Spleen (tissue), 11 donors: ENCODE measurements at regions not wholly inside any gene's neighbourhood (a gene's known extent, or its start where the extent isn't known, plus 50 kb on each side); places are given as distances from the start of the nearest gene placed in this dataset.

Experiments used
- DNase-seq: peaks from one replicate; pipeline ENCODE4 v3.0.0-alpha.2; 2020
- H3K27ac ChIP-seq, 8 donors: fragments of 200-600 bp; sonication (generic) in 7 of 8; 1 replicate in 4 of 8; 2 replicates in 4 of 8; pipeline versions ENCODE4 v1.5.0 to v1.8.0; 2016 to 2021; ENCODE audit warnings: inconsistent platforms in 4 of 8, mild to moderate bottlenecking in 4 of 8, moderate library complexity in 1 of 8
- H3K27me3 ChIP-seq, 7 donors: fragments of 200-600 bp; sonication (generic) in 6 of 7; replicated peaks in 1 of 7; 1 replicate in 4 of 7; 2 replicates in 3 of 7; pipeline versions ENCODE4 v1.5.0 to v1.8.0; 2016 to 2021; ENCODE audit warnings: inconsistent platforms in 3 of 7, mild to moderate bottlenecking in 1 of 7
- H3K36me3 ChIP-seq, 6 donors: fragments of 200-600 bp; sonication (generic) in 5 of 6; 1 replicate in 4 of 6; 2 replicates in 2 of 6; pipeline versions ENCODE4 v1.5.0 to v1.8.0; 2016 to 2021; ENCODE audit warnings: inconsistent platforms in 2 of 6
- H3K4me1 ChIP-seq, 6 donors: fragments of 200-600 bp; sonication (generic) in 5 of 6; 1 replicate in 3 of 6; 2 replicates in 3 of 6; pipeline versions ENCODE4 v1.5.0 to v1.8.0; 2016 to 2021; ENCODE audit warnings: inconsistent platforms in 3 of 6
- H3K4me3 ChIP-seq, 8 donors: fragments of 200-600 bp; sonication (generic) in 7 of 8; 1 replicate in 4 of 8; 2 replicates in 4 of 8; pipeline versions ENCODE4 v1.5.0 to v1.8.0; 2016 to 2021; ENCODE audit warnings: inconsistent platforms in 4 of 8, mild to moderate bottlenecking in 4 of 8, moderate library complexity in 2 of 8
- H3K9me3 ChIP-seq, 8 donors: fragments of 200-600 bp; sonication (generic) in 7 of 8; 1 replicate in 4 of 8; 2 replicates in 4 of 8; pipeline versions ENCODE4 v1.5.0 to v1.8.0; 2016 to 2021; ENCODE audit warnings: inconsistent platforms in 4 of 8
- CTCF ChIP-seq, 11 experiments: fragments of 200-600 bp in 7 of 11; fragments of 450-650 bp in 4 of 11; sonication (generic) in 4 of 11; IDR thresholded peaks in 8 of 11; conservative IDR thresholded peaks in 3 of 11; 1 replicate in 7 of 11; 2 replicates in 4 of 11; pipeline versions ENCODE4 v1.4.0 to v1.8.0; 2016 to 2021; ENCODE audit warnings: antibody characterized with exemption in 11 of 11, inconsistent platforms in 4 of 11, mild to moderate bottlenecking in 1 of 11
- POLR2A ChIP-seq, 3 donors: fragments of 450-650 bp; IDR thresholded peaks; one replicate each; pipeline ENCODE4 v1.5.1; 2017; ENCODE audit warnings: antibody characterized with exemption in 3 of 3, mild to moderate bottlenecking in 1 of 3
- POLR2AphosphoS5 ChIP-seq, 3 donors: sonication (generic); formaldehyde crosslinking; IDR thresholded peaks; one replicate each; pipeline ENCODE4 v1.5.1; 2017; ENCODE audit warnings: antibody characterized with exemption in 3 of 3
- WGBS, 5 donors: extraction: QIAGEN DNeasy Blood & Tissue Kit in 3 of 5; methylation state at CpG; one replicate each; pipeline versions ENCODE4 v1.1.5 to v1.1.7; 2013 to 2018; 5-methylcytosine and 5-hydroxymethylcytosine counted together
- intact Hi-C: fragments of 100-400 bp; cut with DNase I; formaldehyde crosslinking; loops from one replicate; pipeline ENCODE4 v1.15.0; 2023; ENCODE audit warnings: low total_unique reads
- donor health status: healthy with polysubstance abuse.
- donor health status: DM: no; HTN: no; CAD: no; lungs with moderate emphysema.
- donor health status: DM: no; HTN: no; CAD: no.
- donor health status: Bipolar disorder and iron deficiency.
- donor health status: healthy.
- donor health status: DM: no; HTN: no; CAD: no.
- donor health status: DM: yes; HTN: yes; CAD: no.

- Histone ChIP-seq H3K27ac (no peak overlapping the region), H3K4me1 (no peaks in the 10 kb centered on the region), H3K36me3 (peaks cover 0 to 33% (median 8%) of the 10 kb centered on the region in 6 donors), H3K27me3 (no peaks in the 10 kb centered on the region), H3K9me3 (peaks cover 5 to 17% (median 13%) of the 10 kb centered on the region in 8 donors), H3K4me3 (no peak overlapping the region)
- intact Hi-C loops = loop anchor here (5.0 to 10.0 kb wide), 2 partner anchors 285 to 448 kb away; no protein-coding TSS in a partner anchor
- TF ChIP-seq POLR2AphosphoS5 (IDR thresholded peaks at IDR 0.05) (no peak), POLR2A (IDR thresholded peaks at IDR 0.05) (no peak), CTCF (IDR thresholded peaks at IDR 0.05 in 8 of 11, conservative IDR thresholded peaks at IDR 0.05 in 3 of 11) (no peak)
- DNase-seq = no peak
Observed at GRCh38 chr20:52082612-52083011, 109.0 kb downstream of the ZFP64 start.

GRCh38 chr20:52081791-52082190 is 109.8 kb downstream of the ZFP64 start:
- WGBS, 5 donors = 62 to 87% (median 74%) methylated on average over 2 of the region's 2 CpGs
- Histone ChIP-seq H3K9me3 (peaks cover 0 to 9% (median 4%) of the 10 kb centered on the region in 8 donors), H3K27me3 (no peaks in the 10 kb centered on the region), H3K27ac (no peak overlapping the region), H3K4me1 (no peaks in the 10 kb centered on the region), H3K4me3 (no peak overlapping the region), H3K36me3 (peaks cover 0 to 25% (median 8%) of the 10 kb centered on the region in 6 donors)
- TF ChIP-seq CTCF (IDR thresholded peaks at IDR 0.05 in 8 of 11, conservative IDR thresholded peaks at IDR 0.05 in 3 of 11) (no peak), POLR2AphosphoS5 (IDR thresholded peaks at IDR 0.05) (no peak), POLR2A (IDR thresholded peaks at IDR 0.05) (no peak)
- DNase-seq = no peak
- intact Hi-C loops = loop anchor here (5.0 to 10.0 kb wide), 2 partner anchors 284 to 447 kb away; no protein-coding TSS in a partner anchor

- Histone ChIP-seq H3K27me3 (no peaks in the 10 kb centered on the region), H3K27ac (no peak overlapping the region), H3K36me3 (peaks cover 0 to 18% (median 6%) of the 10 kb centered on the region in 6 donors), H3K9me3 (peaks cover 0 to 2% (median 0%) of the 10 kb centered on the region in 8 donors), H3K4me3 (no peak overlapping the region), H3K4me1 (no peaks in the 10 kb centered on the region)
- WGBS, 5 donors = 82 to 91% (median 90%) methylated on average over 5 of the region's 5 CpGs
- intact Hi-C loops = loop anchor here (5.0 to 10.0 kb wide), 2 partner anchors 284 to 446 kb away; no protein-coding TSS in a partner anchor
- DNase-seq = no peak
- TF ChIP-seq POLR2A (IDR thresholded peaks at IDR 0.05) (no peak), CTCF (IDR thresholded peaks at IDR 0.05 in 8 of 11, conservative IDR thresholded peaks at IDR 0.05 in 3 of 11) (no peak), POLR2AphosphoS5 (IDR thresholded peaks at IDR 0.05) (no peak)
Observed at GRCh38 chr20:52081066-52081465, 110.5 kb downstream of the ZFP64 start.

GRCh38 chr20:52078289-52078688 is 113.3 kb downstream of the ZFP64 start:
- WGBS, 5 donors = 52 to 84% (median 76%) methylated on average over 4 of the region's 4 CpGs
- Histone ChIP-seq H3K4me3 (no peak overlapping the region), H3K27ac (no peak overlapping the region), H3K36me3 (no peaks in the 10 kb centered on the region), H3K9me3 (no peaks in the 10 kb centered on the region), H3K27me3 (no peaks in the 10 kb centered on the region), H3K4me1 (no peaks in the 10 kb centered on the region)
- intact Hi-C loops = no loop called here
- TF ChIP-seq CTCF (IDR thresholded peaks at IDR 0.05 in 8 of 11, conservative IDR thresholded peaks at IDR 0.05 in 3 of 11) (no peak), POLR2AphosphoS5 (IDR thresholded peaks at IDR 0.05) (no peak), POLR2A (IDR thresholded peaks at IDR 0.05) (no peak)
- DNase-seq = no peak
